ENCODE measurements at regions not wholly inside any gene's neighbourhood (a gene's known extent, or its start where the extent isn't known, plus 50 kb on each side); places are given as distances from the start of the nearest gene placed in this dataset.

DNA sequence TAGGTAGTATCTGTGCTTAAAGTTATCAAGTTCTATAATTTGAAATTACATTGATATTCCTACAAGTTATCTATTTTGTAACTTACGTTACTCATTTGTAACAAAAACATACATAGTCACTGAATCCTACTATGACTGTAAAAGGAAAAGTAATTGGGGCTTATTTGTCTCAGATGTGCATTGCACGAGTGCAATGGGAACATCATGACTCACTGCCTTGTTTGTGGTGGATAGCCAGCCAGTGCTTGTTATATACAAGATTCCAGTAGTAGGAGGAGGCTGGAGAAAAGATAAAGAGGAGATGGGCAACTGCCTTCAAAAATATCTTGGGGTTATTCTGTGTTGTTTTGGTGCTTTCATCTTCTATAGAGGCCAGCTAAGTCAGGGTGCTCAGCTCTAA is 164.1 kb downstream of the RNF144B start:
- Mint-ChIP-seq H3K27me3 (ENCODE audit: insufficient read depth) (no peaks in the 10 kb centered on the region), H3K27ac (no peak overlapping the region), H3K9me3 (peaks cover 5% of the 10 kb centered on the region), H3K4me3 (no peak overlapping the region), H3K36me3 (ENCODE audit: low read depth) (no peaks in the 10 kb centered on the region), H3K4me1 (no peaks in the 10 kb centered on the region)
- no peak overlapping the region for H3K9ac ChIP-seq (ENCODE audit: extremely low read depth, low read length, poor library complexity, severe bottlenecking)
- H3K9me3 ChIP-seq (ENCODE audit: control insufficient read depth, low read length): no peaks in the 10 kb centered on the region
- no peak for DNase-seq
- H3K27me3 ChIP-seq (ENCODE audit: control insufficient read depth, insufficient read depth, low read length, poor library complexity, severe bottlenecking): no peaks in the 10 kb centered on the region
- TF ChIP-seq, protein P1, sequence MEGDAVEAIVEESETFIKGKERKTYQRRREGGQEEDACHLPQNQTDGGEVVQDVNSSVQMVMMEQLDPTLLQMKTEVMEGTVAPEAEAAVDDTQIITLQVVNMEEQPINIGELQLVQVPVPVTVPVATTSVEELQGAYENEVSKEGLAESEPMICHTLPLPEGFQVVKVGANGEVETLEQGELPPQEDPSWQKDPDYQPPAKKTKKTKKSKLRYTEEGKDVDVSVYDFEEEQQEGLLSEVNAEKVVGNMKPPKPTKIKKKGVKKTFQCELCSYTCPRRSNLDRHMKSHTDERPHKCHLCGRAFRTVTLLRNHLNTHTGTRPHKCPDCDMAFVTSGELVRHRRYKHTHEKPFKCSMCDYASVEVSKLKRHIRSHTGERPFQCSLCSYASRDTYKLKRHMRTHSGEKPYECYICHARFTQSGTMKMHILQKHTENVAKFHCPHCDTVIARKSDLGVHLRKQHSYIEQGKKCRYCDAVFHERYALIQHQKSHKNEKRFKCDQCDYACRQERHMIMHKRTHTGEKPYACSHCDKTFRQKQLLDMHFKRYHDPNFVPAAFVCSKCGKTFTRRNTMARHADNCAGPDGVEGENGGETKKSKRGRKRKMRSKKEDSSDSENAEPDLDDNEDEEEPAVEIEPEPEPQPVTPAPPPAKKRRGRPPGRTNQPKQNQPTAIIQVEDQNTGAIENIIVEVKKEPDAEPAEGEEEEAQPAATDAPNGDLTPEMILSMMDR (conservative IDR thresholded peaks at IDR 0.05): no peak
- no peaks in the 10 kb centered on the region for H3K36me3 ChIP-seq (ENCODE audit: control insufficient read depth, insufficient read depth, low read length)
- no peak overlapping the region for H3K4me3 ChIP-seq (ENCODE audit: low read length)
- 88% methylated on average over 2 of the region's 2 CpGs; no CpG with 5 or more reads in 1 of the 2 experiments for WGBS, 2 experiments (ENCODE audit: insufficient coverage in 1 of 2, insufficient read length in 1 of 2)
- H3K4me1 ChIP-seq (ENCODE audit: control insufficient read depth, insufficient read depth, low read length): no peaks in the 10 kb centered on the region
- H3K27ac ChIP-seq (ENCODE audit: low read depth, low read length): no peak overlapping the region

DNA sequence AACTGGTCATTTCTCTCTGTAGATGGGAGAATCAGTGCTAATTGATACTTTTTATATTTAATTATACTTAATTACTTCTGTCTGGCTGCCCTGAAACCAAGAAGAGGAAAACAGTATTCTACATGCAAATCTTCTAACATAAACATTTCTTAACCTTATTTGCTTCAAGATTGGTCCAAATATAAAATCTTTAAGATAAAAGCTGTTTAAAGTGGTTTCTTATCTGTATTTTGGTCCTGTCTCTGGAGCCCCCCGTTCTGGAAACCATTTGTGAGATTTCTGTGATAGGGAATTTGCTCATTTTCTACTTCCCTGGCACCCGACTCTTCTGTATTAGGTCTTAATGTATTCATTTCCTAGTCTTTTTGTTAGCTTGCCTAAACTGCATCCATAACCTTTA is 168.6 kb downstream of the RNF144B start:
- H3K27me3 Mint-ChIP-seq (ENCODE audit: insufficient read depth): no peaks in the 10 kb centered on the region
- H3K27ac ChIP-seq (ENCODE audit: low read depth, low read length): no peak overlapping the region
- no peak for DNase-seq
- H3K9me3 Mint-ChIP-seq: no peaks in the 10 kb centered on the region
- no peaks in the 10 kb centered on the region for H3K4me1 Mint-ChIP-seq
- no peaks in the 10 kb centered on the region for H3K36me3 ChIP-seq (ENCODE audit: control insufficient read depth, insufficient read depth, low read length)
- H3K4me1 ChIP-seq (ENCODE audit: control insufficient read depth, insufficient read depth, low read length): no peaks in the 10 kb centered on the region
- H3K4me3 Mint-ChIP-seq: no peak overlapping the region
- TF ChIP-seq, protein P1 (conservative IDR thresholded peaks at IDR 0.05): no peak
- H3K27ac Mint-ChIP-seq: no peak overlapping the region
- no peaks in the 10 kb centered on the region for H3K36me3 Mint-ChIP-seq (ENCODE audit: low read depth)
- H3K9ac ChIP-seq (ENCODE audit: extremely low read depth, low read length, poor library complexity, severe bottlenecking): no peak overlapping the region
- no peaks in the 10 kb centered on the region for H3K9me3 ChIP-seq (ENCODE audit: control insufficient read depth, low read length)
- 83 to 85% methylated on average over 1 to 2 of the region's 2 CpGs for WGBS, 2 experiments (ENCODE audit: insufficient coverage in 1 of 2, insufficient read length in 1 of 2)
- H3K4me3 ChIP-seq (ENCODE audit: low read length): no peak overlapping the region
- H3K27me3 ChIP-seq (ENCODE audit: control insufficient read depth, insufficient read depth, low read length, poor library complexity, severe bottlenecking): no peaks in the 10 kb centered on the region

DNA sequence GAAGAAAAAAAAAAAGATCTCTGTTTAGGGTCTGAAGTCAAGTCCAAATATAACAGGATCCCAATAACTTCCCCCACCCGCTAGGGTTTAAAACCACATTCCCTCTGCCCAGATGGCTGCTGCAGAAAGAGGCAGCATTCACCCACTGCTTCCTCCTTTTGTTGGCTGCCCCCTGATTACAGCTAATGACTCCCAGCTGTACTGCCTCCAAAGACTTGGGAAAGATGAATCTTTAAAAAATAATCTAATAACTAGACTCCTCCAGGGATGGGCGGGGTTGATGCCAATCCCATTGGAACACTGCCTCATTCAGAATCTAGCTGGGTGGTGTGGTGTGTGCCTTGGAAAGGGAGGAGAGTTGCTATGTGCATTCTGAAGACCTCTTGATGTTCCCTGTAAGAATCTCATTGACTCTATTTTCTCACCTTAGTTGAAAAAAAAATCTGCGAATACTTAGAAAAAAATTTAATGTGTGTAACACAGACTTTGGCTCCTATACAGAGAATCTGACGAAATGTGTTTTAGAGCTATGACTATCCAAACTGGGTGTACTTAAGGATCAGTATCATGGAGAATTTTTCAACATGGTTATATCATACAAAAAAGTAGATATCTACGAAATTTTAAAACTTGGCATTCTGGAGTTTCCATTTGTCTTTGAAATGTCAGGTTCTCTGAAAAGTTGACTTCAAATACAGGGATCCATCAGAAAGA is 174.0 kb downstream of the RNF144B start:
- no peaks in the 10 kb centered on the region for H3K36me3 Mint-ChIP-seq (ENCODE audit: low read depth)
- H3K9me3 Mint-ChIP-seq: no peaks in the 10 kb centered on the region
- WGBS, 2 experiments (ENCODE audit: insufficient coverage in 1 of 2, insufficient read length in 1 of 2): 88 to 93% methylated on average over 2 to 5 of the region's 5 CpGs
- no peaks in the 10 kb centered on the region for H3K36me3 ChIP-seq (ENCODE audit: control insufficient read depth, insufficient read depth, low read length)
- no peaks in the 10 kb centered on the region for H3K4me1 ChIP-seq (ENCODE audit: control insufficient read depth, insufficient read depth, low read length)
- H3K27ac ChIP-seq (ENCODE audit: low read depth, low read length): no peak overlapping the region
- no peaks in the 10 kb centered on the region for H3K4me1 Mint-ChIP-seq
- peaks cover 1% of the 10 kb centered on the region for H3K27me3 Mint-ChIP-seq (ENCODE audit: insufficient read depth)
- H3K4me3 Mint-ChIP-seq: no peak overlapping the region
- H3K4me3 ChIP-seq (ENCODE audit: low read length): no peak overlapping the region
- no peak for DNase-seq
- no peaks in the 10 kb centered on the region for H3K27me3 ChIP-seq (ENCODE audit: control insufficient read depth, insufficient read depth, low read length, poor library complexity, severe bottlenecking)
- no peak overlapping the region for H3K27ac Mint-ChIP-seq
- no peak overlapping the region for H3K9ac ChIP-seq (ENCODE audit: extremely low read depth, low read length, poor library complexity, severe bottlenecking)
- H3K9me3 ChIP-seq (ENCODE audit: control insufficient read depth, low read length): no peaks in the 10 kb centered on the region
- TF ChIP-seq, protein P1 (conservative IDR thresholded peaks at IDR 0.05): no peak

Data from endodermal cell (in vitro differentiated cells).